Hepatocyte (in vitro differentiated cells): ENCODE measurements at regions not wholly inside any gene's neighbourhood (a gene's known extent, or its start where the extent isn't known, plus 50 kb on each side); places are given as distances from the start of the nearest gene placed in this dataset.

ENCODE experiments used
- DNase-seq: peaks from one replicate; pipeline ENCODE4 v3.0.0-alpha.2; 2016; ENCODE audit warnings: low spot score
- H2AFZ ChIP-seq: fragments of 200-600 bp; sonication (generic); 2 replicates; pipeline ENCODE4 v1.6.0; 2016; ENCODE audit warnings: antibody characterized with exemption, mild to moderate bottlenecking
- H3K27ac ChIP-seq: fragments of 200-600 bp; sonication (generic); 2 replicates; pipeline ENCODE4 v1.5.1; 2016; ENCODE audit warnings: mild to moderate bottlenecking
- H3K27me3 ChIP-seq: fragments of 200-600 bp; sonication (generic); 2 replicates; pipeline ENCODE4 v1.6.1; 2016
- H3K36me3 ChIP-seq: fragments of 200-600 bp; sonication (generic); replicated peaks from 2 replicates; pipeline ENCODE4 v1.5.1; 2016; ENCODE audit warnings: low read depth; ENCODE audit not compliant: insufficient read depth
- H3K4me1 ChIP-seq: fragments of 200-600 bp; sonication (generic); 2 replicates; pipeline ENCODE4 v1.5.1; 2016; ENCODE audit warnings: mild to moderate bottlenecking, moderate library complexity; ENCODE audit not compliant: insufficient read depth
- H3K4me2 ChIP-seq: fragments of 200-600 bp; sonication (generic); 2 replicates; pipeline ENCODE4 v1.6.0; 2016
- H3K4me3 ChIP-seq: fragments of 200-600 bp; sonication (generic); 2 replicates; pipeline ENCODE4 v1.5.1; 2016; ENCODE audit warnings: mild to moderate bottlenecking
- H3K79me2 ChIP-seq: fragments of 200-600 bp; sonication (generic); 2 replicates; pipeline ENCODE4 v1.6.0; 2017; ENCODE audit warnings: mild to moderate bottlenecking
- H3K9me2 ChIP-seq: fragments of 200-600 bp; sonication (generic); replicated peaks from 2 replicates; pipeline ENCODE4 v1.6.0; 2017; ENCODE audit warnings: mild to moderate bottlenecking; ENCODE audit not compliant: insufficient read depth
- H3K9me3 ChIP-seq: fragments of 200-600 bp; sonication (generic); 2 replicates; pipeline ENCODE4 v1.5.1; 2016; ENCODE audit warnings: low read depth, mild to moderate bottlenecking
- H4K20me1 ChIP-seq: fragments of 200-600 bp; sonication (generic); 2 replicates; pipeline ENCODE4 v1.6.0; 2016; ENCODE audit warnings: mild to moderate bottlenecking; ENCODE audit not compliant: insufficient read depth, poor library complexity, severe bottlenecking
- EZH2 ChIP-seq: fragments of 200-600 bp; sonication (generic); IDR thresholded peaks from 2 replicates; pipeline ENCODE4 v1.6.1; 2016; ENCODE audit warnings: antibody characterized with exemption, mild to moderate bottlenecking, borderline replicate concordance
- EZH2phosphoT487 ChIP-seq: fragments of 200-600 bp; sonication (generic); IDR thresholded peaks from one replicate; pipeline ENCODE4 v1.6.1; 2018; ENCODE audit warnings: antibody characterized with exemption, mild to moderate bottlenecking, low read depth, moderate library complexity; ENCODE audit not compliant: unreplicated experiment, severe bottlenecking
- WGBS: methylation state at CpG from one replicate; pipeline ENCODE4 v1.1.6; 2016; ENCODE audit warnings: low lambda C conversion rate; ENCODE audit errors: missing lambda C conversion rate; 5-methylcytosine and 5-hydroxymethylcytosine counted together
- TF ChIP-seq, protein P1 (sequence below): fragments of 200-600 bp; sonication (generic); IDR thresholded peaks from 2 replicates; pipeline ENCODE4 v1.5.1; 2016; ENCODE audit warnings: antibody characterized with exemption, mild to moderate bottlenecking; ENCODE audit not compliant: poor library complexity

DNA sequence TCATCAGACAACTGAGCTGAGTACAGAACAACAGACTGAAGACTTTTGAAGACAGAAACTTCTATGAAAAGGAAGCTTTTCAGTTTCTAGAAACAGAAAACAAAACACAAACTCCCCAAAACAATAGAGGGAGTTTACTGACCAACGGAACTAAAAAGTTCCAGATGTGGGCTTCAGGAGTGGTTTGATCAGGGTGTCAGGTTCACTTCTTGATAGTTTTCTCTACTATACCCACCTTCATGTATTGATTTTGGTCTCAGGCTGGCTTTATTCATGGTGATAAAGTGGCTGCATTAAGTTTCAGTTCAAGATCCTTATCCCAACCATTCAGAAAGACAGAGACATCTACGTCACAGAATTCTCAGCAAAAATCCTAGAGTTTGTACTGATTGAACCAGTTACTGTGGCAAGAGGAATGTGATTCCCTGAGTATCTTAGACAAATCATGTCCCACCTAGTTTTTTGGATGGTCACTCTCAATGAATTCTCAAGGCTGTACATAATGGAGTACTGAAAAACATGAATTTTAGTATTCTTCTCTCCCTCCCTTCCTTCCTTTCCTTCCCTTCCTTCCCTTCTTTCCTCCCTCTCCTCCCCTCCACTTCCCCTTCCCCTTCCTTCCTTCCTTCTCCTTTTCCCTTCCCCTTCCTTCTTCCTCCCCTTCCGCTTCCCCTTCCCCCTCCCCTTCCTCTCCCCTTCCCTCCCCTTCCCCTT, 680.5 kb downstream of the PTPRU start:
- WGBS: 55% methylated on average over 3 of the region's 3 CpGs
- no peaks in the 10 kb centered on the region for H3K9me2 ChIP-seq
- H3K9me3 ChIP-seq: no peaks in the 10 kb centered on the region
- TF ChIP-seq, protein P1, sequence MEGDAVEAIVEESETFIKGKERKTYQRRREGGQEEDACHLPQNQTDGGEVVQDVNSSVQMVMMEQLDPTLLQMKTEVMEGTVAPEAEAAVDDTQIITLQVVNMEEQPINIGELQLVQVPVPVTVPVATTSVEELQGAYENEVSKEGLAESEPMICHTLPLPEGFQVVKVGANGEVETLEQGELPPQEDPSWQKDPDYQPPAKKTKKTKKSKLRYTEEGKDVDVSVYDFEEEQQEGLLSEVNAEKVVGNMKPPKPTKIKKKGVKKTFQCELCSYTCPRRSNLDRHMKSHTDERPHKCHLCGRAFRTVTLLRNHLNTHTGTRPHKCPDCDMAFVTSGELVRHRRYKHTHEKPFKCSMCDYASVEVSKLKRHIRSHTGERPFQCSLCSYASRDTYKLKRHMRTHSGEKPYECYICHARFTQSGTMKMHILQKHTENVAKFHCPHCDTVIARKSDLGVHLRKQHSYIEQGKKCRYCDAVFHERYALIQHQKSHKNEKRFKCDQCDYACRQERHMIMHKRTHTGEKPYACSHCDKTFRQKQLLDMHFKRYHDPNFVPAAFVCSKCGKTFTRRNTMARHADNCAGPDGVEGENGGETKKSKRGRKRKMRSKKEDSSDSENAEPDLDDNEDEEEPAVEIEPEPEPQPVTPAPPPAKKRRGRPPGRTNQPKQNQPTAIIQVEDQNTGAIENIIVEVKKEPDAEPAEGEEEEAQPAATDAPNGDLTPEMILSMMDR: no peak
- TF ChIP-seq EZH2 (no peak), EZH2phosphoT487 (no peak)
- H2AFZ ChIP-seq: no peak overlapping the region
- DNase-seq: no peak
- H3K4me3 ChIP-seq: no peak overlapping the region
- no peak overlapping the region for H3K27ac ChIP-seq
- H3K79me2 ChIP-seq: no peaks in the 10 kb centered on the region
- H3K36me3 ChIP-seq: no peaks in the 10 kb centered on the region
- H3K27me3 ChIP-seq: no peaks in the 10 kb centered on the region
- no peak overlapping the region for H3K4me2 ChIP-seq
- H3K4me1 ChIP-seq: no peaks in the 10 kb centered on the region
- no peaks in the 10 kb centered on the region for H4K20me1 ChIP-seq

DNA sequence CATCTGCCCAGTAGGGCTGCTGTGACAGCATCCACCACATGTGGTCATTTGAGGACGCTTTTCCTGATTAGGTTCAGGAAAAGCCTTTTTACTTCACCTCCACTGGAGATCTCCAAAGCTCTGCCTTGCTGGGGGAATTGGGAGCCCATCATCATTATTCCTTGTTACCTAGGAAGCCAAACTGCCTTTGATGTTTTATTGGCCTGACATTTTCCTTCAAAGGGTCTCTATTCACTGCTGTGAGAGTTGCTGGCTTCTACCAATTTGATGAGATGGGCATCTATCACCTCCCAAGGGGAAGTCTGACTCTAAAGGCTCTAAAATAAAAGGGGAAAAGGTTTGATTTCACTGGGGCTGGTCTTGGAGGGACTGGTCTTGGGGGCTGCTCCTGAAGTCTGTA, 678.6 kb downstream of the PTPRU start:
- 67% methylated on average over 1 of the region's 1 CpG for WGBS

DNA sequence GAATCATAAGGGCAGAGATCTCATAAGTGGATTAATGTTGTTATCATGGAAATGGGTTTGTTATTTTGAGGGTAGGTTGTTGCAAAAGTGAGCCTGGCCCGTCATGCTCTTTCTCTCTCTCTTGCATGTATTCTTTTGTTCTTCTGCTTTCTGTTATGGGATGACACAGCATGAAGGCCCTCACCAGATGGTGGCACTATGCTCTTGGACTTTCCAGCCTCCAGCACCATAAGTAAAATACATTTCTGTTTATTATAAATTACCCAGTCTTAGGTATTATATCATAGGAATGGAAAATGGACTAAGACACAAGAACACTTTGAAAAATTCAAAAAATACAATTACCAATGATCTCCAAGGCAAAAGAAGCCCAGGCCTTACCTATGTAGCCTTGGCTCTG, 676.1 kb downstream of the PTPRU start:
- WGBS: 43% methylated on average over 1 of the region's 1 CpG
- no peak overlapping the region for H3K27ac ChIP-seq
- no peaks in the 10 kb centered on the region for H3K9me2 ChIP-seq
- H3K4me3 ChIP-seq: no peak overlapping the region
- no peaks in the 10 kb centered on the region for H4K20me1 ChIP-seq
- H3K79me2 ChIP-seq: no peaks in the 10 kb centered on the region
- TF ChIP-seq, protein P1: peak; percentile 47
- TF ChIP-seq EZH2phosphoT487 (no peak), EZH2 (no peak)
- H3K4me2 ChIP-seq: no peak overlapping the region
- peak; percentile 26 for DNase-seq
- H3K27me3 ChIP-seq: no peaks in the 10 kb centered on the region
- no peaks in the 10 kb centered on the region for H3K4me1 ChIP-seq
- no peaks in the 10 kb centered on the region for H3K9me3 ChIP-seq
- H2AFZ ChIP-seq: no peak overlapping the region
- no peaks in the 10 kb centered on the region for H3K36me3 ChIP-seq

More for the DNA sequence above, 678.6 kb downstream of the PTPRU start:
- Histone ChIP-seq H3K4me2 (no peak overlapping the region), H4K20me1 (no peaks in the 10 kb centered on the region), H3K4me1 (no peaks in the 10 kb centered on the region), H3K79me2 (no peaks in the 10 kb centered on the region), H3K9me2 (no peaks in the 10 kb centered on the region), H3K9me3 (no peaks in the 10 kb centered on the region), H3K36me3 (no peaks in the 10 kb centered on the region), H3K27ac (no peak overlapping the region), H3K27me3 (no peaks in the 10 kb centered on the region), H3K4me3 (no peak overlapping the region), H2AFZ (no peak overlapping the region)
- no peak for DNase-seq
- no peak for TF ChIP-seq EZH2
- TF ChIP-seq, protein P1: no peak
- TF ChIP-seq EZH2phosphoT487: no peak
